ENCODE measurements at regions not wholly inside any gene's neighbourhood (a gene's known extent, or its start where the extent isn't known, plus 50 kb on each side); places are given as distances from the start of the nearest gene placed in this dataset.
A peak's percentile ranks its signal among the peaks of the same experiment; 100 is the strongest.
"Not testable (repeated sequence)": the region's sequence is repeated elsewhere in the genome, so short reads cannot be mapped to it uniquely, and the experiment has no call there.

DNA sequence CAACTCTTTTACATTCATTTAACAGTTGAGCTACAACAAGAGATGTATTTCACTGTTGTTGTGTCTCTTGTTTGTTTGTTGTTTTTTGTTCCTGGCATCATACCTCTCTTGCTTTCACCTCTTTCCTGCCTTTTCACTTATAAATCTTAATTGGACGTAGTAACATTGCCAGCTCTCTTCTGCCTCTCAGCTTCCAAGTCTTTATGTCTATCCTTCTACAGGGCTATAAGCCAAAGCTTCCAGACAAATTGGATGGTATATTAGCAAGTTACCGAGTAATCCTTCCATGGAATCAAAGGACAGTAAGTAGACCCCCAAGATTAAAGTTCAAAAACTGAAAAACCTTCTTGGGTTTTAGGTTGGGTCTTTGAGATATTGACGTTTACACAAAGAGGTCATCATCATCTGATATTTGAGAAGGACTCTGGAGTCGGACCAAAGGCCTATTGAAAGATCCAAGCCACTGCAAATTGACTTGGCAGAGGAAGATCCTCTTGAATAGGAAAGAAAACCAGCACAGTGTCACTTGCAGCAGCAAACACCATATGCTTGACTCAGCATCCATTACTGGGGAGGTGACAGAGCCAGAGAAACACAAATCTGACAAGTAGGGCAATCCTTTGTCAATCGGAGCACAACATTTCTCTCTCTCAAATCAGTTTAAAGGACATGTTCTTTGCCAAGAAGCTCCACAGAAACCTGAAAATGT is 648.5 kb upstream of the NR2F2 start:
- DNase-seq (ENCODE audit: low spot score), result no peak

DNA sequence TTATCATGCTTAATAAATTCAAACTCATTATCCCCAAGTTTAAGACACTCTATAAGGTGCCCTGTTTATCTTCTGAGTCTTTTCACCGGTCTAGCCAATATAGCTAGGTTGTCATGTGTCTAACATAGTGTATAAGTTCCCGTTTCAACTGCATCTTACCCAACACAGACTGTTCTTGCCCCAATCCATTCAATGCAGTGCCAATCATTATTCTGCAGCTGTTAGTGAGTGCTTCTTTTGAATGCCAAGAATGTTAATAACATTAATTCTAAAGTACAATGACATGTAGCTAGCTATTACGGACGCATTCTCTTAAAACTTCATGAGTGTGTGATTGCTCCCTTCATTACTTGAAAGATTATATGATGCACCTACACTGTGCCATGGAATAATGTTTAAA is 646.4 kb upstream of the NR2F2 start:
- DNase-seq (ENCODE audit: low spot score), result no peak

DNA sequence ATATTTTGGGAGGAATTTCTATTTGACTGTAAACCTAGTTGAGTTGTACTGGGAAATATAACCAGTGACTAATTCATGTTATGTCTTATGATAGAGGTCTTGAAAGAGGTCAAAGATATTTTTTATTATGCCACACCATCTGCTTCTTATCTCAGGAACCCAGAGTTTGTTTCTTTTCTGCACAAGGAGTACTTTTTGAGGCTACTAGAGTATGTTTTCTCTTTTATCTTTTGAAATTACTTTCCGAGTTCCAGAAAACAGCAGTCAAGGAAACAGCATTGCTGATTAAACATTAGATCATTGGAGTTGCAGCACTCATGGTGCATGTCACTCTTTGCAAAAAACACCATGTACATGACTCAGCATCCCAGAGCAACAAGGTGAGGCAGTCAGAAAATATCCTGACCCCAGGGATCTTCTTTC is 645.8 kb upstream of the NR2F2 start:
- DNase-seq (ENCODE audit: low spot score), result peak; percentile 13

DNA sequence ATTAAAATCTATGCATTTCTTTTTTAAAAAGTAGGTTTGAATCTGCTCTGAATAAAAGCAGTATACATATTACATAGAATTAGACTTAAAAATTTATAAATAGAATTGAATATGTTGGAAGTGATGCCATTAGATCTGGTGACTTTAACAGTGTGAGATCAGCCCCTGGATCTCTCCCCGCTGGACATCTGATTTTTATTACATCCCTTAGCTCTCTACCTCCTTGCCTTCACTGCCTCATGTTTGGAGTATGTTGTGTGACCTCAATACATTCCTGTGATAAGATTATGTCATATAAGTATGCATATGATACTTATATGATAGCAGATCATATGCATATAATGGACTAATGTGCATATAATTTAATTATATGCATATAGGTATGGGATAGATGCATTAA is 643.4 kb upstream of the NR2F2 start:
- DNase-seq (ENCODE audit: low spot score), result no peak

DNA sequence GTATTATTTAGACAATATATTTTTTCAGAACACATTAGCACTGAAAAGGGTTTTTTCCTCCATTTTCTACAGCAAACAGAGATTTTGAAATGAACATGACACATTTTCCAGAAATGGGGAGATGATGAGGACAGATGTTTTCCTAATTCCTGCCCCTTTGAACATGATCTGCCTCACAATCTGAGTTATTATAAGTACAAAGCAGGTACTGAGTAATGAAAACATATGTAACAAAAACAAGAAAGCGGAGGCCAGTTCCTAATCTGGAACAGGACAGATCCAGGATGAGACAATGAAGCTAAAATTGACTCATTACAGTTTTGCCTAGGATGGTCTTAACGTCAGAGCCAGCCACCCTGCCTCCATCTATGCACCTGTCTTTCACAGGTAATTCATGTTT is 642.8 kb upstream of the NR2F2 start:
- no peak for DNase-seq (ENCODE audit: low spot score)

DNA sequence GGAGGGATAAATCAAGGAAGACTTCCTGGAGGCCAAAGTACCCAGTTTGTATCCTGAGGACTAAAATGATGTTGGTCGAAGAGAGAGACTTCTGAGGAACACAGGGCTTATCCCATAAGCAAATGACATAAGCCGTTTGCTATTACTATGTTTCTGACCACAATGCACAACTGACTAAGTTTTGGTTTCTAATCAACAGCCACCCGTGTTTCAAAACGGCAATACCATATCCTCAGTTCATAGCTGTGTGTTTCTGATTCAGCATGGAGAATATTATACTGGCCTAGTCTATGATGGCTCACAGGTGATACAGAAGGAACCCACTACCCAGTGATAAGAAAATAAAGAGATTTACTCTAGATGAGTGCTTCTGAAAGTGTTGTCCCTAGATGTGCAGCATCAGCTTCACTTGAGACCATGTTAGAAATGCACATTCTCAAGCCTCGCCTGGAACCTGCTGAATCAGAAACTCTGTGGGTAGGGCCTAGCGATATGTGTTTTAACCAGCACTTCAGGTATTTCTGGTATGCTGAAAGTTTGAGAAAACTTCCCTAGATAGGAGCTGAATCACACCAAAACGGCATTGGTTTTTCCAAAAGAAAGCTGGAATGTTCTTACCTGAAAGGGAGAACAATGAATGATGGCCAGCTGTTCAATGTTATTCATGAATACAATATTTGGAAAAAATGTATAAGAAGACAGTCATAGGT is 639.7 kb upstream of the NR2F2 start:
- no peak for DNase-seq (ENCODE audit: low spot score)

DNA sequence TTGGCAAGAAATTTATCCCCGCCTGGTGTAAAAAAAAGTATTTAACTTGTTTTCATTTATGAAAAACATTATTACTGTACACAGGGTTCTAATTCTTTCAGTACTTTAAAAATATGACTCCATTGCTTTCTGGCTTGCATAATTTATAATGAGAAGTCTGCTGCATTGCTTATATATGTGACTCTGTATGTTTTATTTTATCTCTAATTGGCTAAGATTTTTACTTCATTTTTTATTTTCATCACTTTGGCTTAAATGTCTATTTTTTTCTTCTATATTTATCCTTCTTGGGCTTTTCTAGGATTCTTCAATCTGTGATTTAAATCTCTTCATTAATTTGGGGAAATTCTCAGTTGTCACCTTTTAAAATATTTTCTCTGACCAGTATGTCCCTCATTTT is 636.6 kb upstream of the NR2F2 start:
- no peak for DNase-seq (ENCODE audit: low spot score)

DNA sequence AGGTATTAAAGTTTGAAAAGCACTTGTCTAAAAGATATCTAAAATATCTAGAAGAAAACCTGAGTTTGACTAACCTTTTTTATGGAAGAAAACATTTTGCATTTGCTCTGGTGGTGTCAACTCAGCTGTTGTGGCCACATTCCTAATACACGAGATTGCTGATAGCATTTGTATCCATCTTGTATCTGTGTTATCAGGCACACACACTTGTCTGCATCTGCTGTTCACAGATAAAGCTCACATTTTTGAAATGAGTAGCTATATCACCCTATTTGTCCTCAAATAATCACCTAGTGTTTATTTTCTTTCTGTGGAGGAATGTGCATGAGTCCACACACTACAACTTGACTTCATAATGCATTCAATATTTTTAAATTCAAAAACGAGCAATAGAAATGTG is 632.3 kb upstream of the NR2F2 start:
- DNase-seq (ENCODE audit: low spot score), result no peak

DNA sequence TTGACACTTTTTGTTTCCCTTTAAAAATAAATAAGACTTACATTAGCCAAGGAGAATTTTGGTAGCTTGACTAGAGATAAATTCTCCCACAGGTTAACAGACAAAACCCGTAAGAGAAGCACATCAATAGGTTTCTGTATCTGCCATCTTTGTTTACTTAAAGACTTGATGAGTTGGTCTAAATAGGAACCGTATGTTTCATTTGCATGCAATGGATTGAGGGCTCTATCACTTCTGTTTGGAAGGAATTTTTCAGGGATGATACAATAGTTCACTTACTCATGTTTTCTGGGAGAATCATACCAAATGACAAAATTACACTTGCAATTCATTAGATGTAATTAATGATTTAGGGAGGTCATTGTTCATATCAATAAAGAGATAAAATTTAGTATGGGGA is 631.5 kb upstream of the NR2F2 start:
- DNase-seq (ENCODE audit: low spot score), result no peak

DNA sequence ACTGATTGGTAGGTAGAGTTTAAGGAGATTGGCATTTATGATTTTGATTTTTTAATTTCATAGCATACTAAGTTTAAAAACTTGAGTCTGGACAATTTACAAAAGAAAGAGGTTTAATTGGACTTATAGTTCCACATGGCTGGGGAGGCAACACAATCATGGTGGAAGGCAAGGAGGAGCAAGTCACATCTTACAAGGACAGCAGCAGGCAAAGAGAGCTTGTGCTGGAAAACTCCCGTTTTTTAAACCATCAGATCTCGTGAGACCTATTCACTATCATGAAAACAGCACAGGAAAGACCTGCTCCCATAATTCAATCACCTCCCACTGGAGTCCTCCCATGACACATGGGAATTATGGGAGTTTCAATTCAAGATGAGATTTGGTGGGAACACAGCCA is 630.9 kb upstream of the NR2F2 start:
- no peak for DNase-seq (ENCODE audit: low spot score)

DNA sequence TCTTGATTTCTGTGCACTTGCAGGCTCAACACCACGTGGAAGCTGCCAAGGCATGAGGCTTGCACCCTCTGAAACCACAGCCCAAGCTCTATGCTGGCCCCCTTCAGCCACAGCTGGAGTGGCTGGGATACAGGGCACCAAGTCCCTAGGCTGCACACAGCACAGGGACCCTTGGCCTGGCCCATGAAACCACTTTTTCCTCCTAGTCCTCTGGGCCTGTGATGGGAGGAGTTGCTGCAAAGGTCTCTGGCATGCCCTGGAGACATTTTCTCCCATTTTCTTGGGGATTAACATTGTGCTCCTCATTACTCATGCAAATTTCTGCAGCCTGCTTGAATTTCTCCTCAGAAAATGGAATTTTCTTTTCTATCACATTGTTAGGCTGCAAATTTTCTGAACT is 629.8 kb upstream of the NR2F2 start:
- DNase-seq (ENCODE audit: low spot score), result not testable (repeated sequence)

DNA sequence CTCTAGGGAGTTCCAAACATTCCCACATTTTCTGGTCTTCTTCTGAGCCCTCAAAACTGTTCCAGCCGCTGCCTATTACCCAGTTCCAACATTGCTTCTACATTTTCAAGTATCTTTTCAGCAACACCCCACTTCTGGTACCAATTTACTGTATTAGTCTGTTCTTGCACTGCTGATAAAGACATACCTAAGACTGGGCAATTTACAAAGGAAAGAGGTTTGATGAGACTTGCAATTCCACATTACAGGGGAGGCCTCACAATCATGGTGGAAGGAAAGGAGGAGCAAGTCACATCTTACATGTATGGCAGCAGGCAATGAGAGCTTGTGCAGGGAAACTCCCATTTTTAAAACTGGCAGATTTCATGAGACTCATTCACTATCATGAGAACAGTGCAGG is 629.1 kb upstream of the NR2F2 start:
- DNase-seq (ENCODE audit: low spot score), result no peak

DNA sequence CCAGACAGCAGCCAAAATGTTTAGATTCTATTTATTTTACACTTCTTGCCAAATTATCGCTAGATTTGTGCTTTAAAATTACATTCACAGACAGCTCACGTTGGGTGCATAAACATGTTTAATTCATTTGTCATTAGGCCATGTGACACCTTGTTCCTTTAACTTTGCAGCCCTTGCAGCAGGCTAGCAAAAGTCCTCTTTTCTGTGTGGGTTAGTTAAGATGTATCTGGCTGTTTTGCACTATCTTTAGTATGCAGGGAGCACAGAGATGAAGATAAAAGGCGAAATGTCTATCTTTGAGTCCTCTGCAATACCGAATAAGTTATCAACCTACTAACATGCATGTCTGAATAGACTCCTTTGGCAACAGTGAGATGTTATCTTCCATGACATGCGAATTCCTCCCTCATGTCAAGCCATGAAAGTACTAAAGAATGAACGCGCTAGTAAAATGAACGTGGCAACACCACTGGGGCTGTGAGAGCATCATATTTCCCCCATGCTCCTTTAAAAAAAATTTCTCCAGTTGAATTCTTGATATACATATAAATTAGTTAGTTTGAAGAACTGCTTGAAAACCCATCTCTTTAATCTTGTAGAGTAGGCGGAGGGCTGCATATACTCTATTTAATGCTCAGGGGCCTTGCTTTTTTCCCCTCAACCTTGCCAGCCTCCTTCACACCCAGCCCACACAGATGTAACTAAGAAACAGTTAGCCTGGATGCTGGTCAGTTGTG is 620.4 kb upstream of the NR2F2 start:
- DNase-seq (ENCODE audit: low spot score), result no peak

DNA sequence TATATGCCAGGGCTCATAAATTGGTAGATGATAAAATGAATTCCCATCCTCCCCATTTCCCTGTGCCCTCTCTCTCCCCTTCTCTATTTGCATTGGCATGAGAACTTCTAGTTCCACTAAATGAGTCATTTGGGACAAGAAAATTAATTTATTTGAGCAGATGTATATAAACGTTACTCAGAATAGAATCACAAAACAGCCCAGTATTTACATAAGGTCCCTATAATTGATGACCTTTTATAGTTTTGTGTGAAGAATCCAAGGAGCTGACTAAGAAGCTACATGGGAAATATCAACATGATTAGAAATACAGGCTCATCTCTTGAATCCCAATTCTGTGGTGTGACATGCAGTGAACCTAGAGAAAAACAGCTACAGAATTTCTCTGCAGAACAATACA is 617.7 kb upstream of the NR2F2 start:
- DNase-seq (ENCODE audit: low spot score), result no peak

DNA sequence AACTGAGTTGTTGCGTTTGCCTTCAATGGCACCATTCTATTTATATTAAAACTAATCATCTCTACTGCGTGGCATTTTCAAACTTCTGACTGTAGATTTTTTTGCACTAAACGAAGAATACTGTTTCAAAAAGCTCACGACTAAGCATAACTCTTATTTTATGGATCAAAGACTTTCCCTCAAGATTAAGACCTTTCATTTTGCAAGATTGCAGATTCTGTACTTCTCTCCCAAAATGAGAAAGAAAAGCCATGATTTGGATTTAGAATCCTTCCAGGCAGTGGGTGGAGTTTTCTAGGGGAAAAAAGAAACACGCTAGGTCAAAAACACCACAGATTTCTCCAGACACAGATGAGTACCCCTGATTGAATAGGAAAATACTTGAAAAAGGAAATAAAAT is 617.2 kb upstream of the NR2F2 start:
- DNase-seq (ENCODE audit: low spot score), result no peak

DNA sequence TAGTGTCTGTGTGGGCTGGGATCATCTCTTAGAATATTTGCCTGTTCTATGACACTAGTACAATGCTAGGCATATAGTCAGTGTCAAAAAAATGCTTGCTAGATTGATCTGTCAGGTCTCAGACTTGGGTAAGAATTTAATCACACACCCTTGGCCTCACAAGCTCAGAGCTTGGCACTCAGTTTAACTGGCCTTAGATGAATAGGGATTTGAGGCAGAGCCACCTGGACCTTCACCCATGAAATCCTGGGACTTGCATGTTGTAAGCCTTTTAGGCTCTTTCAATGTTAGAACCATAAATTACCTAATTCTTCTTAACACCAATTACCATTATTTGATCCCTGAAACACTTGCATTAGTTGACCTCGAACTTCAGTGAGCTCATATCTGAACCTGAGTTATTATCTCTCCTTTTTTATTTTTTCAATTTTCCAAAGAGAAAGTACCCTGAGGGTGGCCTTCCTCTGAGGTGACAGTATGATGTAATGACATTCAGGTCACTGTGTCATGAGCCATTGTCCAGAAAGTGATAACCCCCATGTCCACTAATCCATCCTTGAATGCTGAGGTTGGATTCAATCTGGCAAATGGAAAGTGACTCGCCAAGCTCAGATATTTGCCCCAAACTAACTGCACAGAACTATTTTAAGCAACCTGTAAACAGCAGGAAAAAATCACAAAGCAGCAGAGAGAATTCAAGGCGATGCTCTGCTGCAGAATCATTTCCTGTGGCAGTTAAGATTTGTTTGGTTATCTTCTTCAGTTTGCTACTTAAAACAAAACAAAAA is 615.2 kb upstream of the NR2F2 start:
- no peak for DNase-seq (ENCODE audit: low spot score)

DNA sequence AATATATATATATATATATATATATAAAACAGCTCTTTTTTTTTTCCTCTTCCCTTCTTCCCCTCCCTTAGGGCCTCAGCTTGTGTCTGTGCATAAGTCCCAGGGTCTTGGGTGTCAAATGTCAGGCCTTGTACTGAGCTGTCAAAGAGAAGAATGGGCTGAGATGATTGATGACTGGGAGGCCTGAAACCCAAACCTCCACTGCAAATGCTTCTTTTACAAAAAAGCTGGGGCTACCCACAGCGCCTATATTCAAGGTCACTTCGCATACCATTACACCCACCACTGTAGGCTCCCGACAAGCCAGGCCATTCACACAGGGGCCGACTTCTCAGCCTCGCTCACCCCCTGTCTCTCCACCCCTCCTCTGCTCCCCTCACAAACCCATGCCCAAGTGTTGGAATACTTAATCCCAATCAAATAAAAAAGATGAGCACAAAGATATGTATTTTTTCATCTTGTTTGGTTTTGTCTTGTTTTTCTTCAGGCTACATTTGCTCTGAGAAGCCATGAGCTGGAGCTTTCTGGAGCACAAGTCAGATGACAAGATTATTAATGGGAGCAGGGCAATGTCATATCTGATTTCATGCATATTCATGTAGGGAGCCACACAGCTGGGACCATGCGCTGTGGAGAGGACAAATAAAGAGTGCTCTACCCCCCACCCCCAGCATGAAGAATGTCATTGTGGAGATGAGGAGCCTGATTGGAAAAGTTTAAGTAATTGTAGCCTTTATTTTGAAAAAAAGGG is 614.4 kb upstream of the NR2F2 start:
- no peak for DNase-seq (ENCODE audit: low spot score)

DNA sequence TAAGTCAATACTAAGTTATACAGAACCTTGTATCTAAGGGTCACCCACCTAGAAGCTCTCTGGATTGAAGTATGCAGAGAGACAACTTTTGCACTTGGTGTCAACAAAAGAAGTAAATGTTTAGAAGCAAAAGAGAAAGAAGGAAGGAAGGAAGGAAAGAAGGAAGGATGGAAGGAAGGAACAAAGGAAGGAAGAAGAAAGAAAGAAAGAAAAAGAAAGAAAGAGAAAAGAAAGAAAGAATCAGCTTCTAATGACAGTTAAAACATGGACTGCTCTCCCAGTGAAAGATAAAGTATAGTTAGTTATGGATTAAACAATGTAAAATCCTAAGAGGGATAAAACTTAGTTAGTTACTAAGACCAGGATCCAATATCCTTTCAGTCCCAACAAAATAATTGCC is 613.8 kb upstream of the NR2F2 start:
- no peak for DNase-seq (ENCODE audit: low spot score)

DNA sequence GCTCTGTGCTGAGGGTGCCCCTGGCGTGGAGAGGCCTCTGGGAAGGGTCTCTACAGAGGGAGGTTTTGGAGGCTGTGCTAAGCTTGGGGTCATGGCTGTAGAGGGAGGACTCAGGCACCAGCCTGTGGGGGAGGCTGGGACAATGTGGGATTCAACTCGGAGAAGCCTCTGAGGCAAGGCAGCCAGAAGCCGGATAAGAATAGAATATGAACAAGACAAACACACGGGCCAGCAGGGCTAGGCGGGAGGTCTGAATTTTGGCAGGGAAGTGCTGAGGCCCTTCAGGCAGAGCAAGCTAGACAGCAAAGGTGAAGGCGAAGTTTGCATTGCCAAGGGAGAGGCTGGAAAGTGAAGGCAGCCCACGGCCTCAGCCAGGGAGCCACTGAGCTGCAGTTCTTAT is 612.1 kb upstream of the NR2F2 start:
- no peak for DNase-seq (ENCODE audit: low spot score)

DNA sequence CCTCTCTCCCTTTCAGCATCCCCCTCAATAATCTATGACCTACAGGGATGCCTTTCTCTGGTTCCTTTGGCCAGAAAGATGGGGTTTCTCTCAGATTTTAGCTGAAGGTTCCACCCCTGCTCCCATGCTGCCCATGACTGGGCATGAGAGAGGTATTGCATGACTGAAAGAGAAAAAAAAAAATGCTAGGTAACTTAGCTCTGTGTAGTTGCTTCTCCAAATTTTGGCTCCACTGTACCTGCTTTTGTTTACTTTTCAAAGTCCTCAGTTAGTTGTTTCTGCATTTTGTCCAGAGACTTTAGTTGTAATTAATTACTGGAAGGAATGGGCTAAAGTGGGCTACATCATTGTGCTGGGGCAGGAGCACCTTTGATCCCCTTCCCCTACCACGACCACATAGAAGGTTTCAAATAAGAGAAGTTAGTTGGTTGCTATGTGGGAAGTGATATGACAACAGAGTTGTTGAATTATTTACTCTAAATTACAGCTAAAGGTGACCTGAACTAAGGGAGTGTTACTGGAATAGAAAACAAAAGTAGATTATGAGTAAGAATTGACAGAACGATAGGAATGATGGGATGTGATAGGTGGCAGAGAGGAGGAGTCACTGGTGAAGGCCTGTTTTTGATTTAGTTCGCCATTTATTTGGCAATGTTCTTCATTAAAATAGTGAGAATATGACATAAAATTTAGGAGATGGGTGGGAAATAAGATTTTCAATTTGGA is 605.4 kb upstream of the NR2F2 start:
- DNase-seq (ENCODE audit: low spot score), result no peak

DNA sequence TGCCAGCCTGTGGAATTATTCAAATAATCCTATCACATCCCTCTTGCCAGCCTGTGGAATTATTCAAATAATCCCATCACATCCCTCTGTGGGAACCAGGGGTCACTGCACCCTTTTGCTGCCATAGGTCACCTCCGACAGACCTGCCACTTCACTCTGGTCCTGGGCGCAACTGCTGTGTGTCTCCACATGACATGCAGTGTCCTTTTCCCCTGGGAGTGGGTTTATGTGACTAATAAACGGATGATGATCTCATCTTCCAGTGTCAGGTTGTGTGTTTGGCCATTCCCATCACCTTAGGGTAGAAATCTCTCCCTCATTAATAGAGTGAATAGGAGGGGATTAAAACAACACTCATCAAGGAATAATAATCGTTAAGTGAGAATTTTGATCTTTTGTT is 603.6 kb upstream of the NR2F2 start:
- DNase-seq (ENCODE audit: low spot score), result no peak
